ENCODE measurements at regions not wholly inside any gene's neighbourhood (a gene's known extent, or its start where the extent isn't known, plus 50 kb on each side); places are given as distances from the start of the nearest gene placed in this dataset.

GRCh38 chr2:128817171-128817570, 498.5 kb upstream of the HS6ST1 start:
- POLR2A ChIA-PET (ENCODE audit: unreplicated experiment): no interaction called here
- CTCF ChIA-PET: no interaction called here
- Histone ChIP-seq H3K4me1 (ENCODE audit: insufficient read depth, low read length) (no peaks in the 10 kb centered on the region), H3K9me3 (ENCODE audit: low read length) (no peaks in the 10 kb centered on the region), H3K27ac (ENCODE audit: low read length) (no peak overlapping the region), H3F3A (ENCODE audit: low read length, unreplicated experiment) (no peaks in the 10 kb centered on the region), H3K9me2 (replicated peaks; ENCODE audit: low read length) (no peaks in the 10 kb centered on the region), H4K20me1 (ENCODE audit: low read length) (no peaks in the 10 kb centered on the region), H3K36me3 (ENCODE audit: low read depth, low read length) (no peaks in the 10 kb centered on the region), H3K9ac (ENCODE audit: low read length) (no peak overlapping the region), H3K4me2 (ENCODE audit: low read length) (no peak overlapping the region), H3K27me3 (ENCODE audit: low read length) (peaks cover 13% of the 10 kb centered on the region; the same call in 1 of the 2 replicates), H3K4me3 (ENCODE audit: low read length) (no peak overlapping the region), H3K79me2 (ENCODE audit: low read length) (no peaks in the 10 kb centered on the region), H2AFZ (ENCODE audit: low read length) (no peak overlapping the region)
- ATAC-seq (no peak), DNase-seq (no peak)
- intact Hi-C loops (cut with micrococcal nuclease): no loop called here
- no peak for TF ChIP-seq EZH2phosphoT487 (IDR thresholded peaks at IDR 0.05; ENCODE audit: borderline replicate concordance, low read length)
- no peak for TF ChIP-seq EZH2 (IDR thresholded peaks at IDR 0.05; ENCODE audit: low read length, unreplicated experiment)
- TF ChIP-seq CTCF (conservative IDR thresholded peaks at IDR 0.05; ENCODE audit: low read depth, low read length): no peak
- BruUV-seq (replicated peaks): no TSS peak

- Histone ChIP-seq H3K4me3 (ENCODE audit: low read length) (no peak overlapping the region), H3K9ac (ENCODE audit: low read length) (no peak overlapping the region), H3K79me2 (ENCODE audit: low read length) (no peaks in the 10 kb centered on the region), H3K27me3 (ENCODE audit: low read length) (peaks cover 13% of the 10 kb centered on the region; the same call in 1 of the 2 replicates), H3K4me2 (ENCODE audit: low read length) (no peak overlapping the region), H3K27ac (ENCODE audit: low read length) (no peak overlapping the region), H3K9me2 (replicated peaks; ENCODE audit: low read length) (no peaks in the 10 kb centered on the region), H3K9me3 (ENCODE audit: low read length) (no peaks in the 10 kb centered on the region), H2AFZ (ENCODE audit: low read length) (no peak overlapping the region), H3K36me3 (ENCODE audit: low read depth, low read length) (no peaks in the 10 kb centered on the region), H3F3A (ENCODE audit: low read length, unreplicated experiment) (no peaks in the 10 kb centered on the region), H3K4me1 (ENCODE audit: insufficient read depth, low read length) (no peaks in the 10 kb centered on the region), H4K20me1 (ENCODE audit: low read length) (no peaks in the 10 kb centered on the region)
- POLR2A ChIA-PET (ENCODE audit: unreplicated experiment): no interaction called here
- intact Hi-C loops (cut with micrococcal nuclease): no loop called here
- ATAC-seq (no peak), DNase-seq (no peak)
- TF ChIP-seq EZH2 (IDR thresholded peaks at IDR 0.05; ENCODE audit: low read length, unreplicated experiment) (no peak), EZH2phosphoT487 (IDR thresholded peaks at IDR 0.05; ENCODE audit: borderline replicate concordance, low read length) (no peak), CTCF (conservative IDR thresholded peaks at IDR 0.05; ENCODE audit: low read depth, low read length) (no peak)
- BruUV-seq (replicated peaks): no TSS peak
- CTCF ChIA-PET: no interaction called here
These were observed 499.1 kb upstream of the HS6ST1 start for GRCh38 chr2:128817813-128818212.

GRCh38 chr2:128818248-128818647, 499.6 kb upstream of the HS6ST1 start:
- no peaks in the 10 kb centered on the region for H3K4me1 ChIP-seq (ENCODE audit: insufficient read depth, low read length)
- intact Hi-C loops (cut with micrococcal nuclease): no loop called here
- no peak for DNase-seq
- peaks cover 13% of the 10 kb centered on the region; the same call in 1 of the 2 replicates for H3K27me3 ChIP-seq (ENCODE audit: low read length)
- no peaks in the 10 kb centered on the region for H3K79me2 ChIP-seq (ENCODE audit: low read length)
- H3K4me3 ChIP-seq (ENCODE audit: low read length): no peak overlapping the region
- no peak overlapping the region for H3K27ac ChIP-seq (ENCODE audit: low read length)
- no peak overlapping the region for H3K4me2 ChIP-seq (ENCODE audit: low read length)
- no peaks in the 10 kb centered on the region for H3F3A ChIP-seq (ENCODE audit: low read length, unreplicated experiment)
- no peaks in the 10 kb centered on the region for H3K36me3 ChIP-seq (ENCODE audit: low read depth, low read length)
- H4K20me1 ChIP-seq (ENCODE audit: low read length): no peaks in the 10 kb centered on the region
- BruUV-seq (replicated peaks): no TSS peak
- no peak for TF ChIP-seq EZH2 (IDR thresholded peaks at IDR 0.05; ENCODE audit: low read length, unreplicated experiment)
- no peak for TF ChIP-seq EZH2phosphoT487 (IDR thresholded peaks at IDR 0.05; ENCODE audit: borderline replicate concordance, low read length)
- no peak for TF ChIP-seq CTCF (conservative IDR thresholded peaks at IDR 0.05; ENCODE audit: low read depth, low read length)
- CTCF ChIA-PET: no interaction called here
- POLR2A ChIA-PET (ENCODE audit: unreplicated experiment): no interaction called here
- no peak overlapping the region for H3K9ac ChIP-seq (ENCODE audit: low read length)
- ATAC-seq: no peak
- H3K9me2 ChIP-seq (replicated peaks; ENCODE audit: low read length): no peaks in the 10 kb centered on the region
- no peaks in the 10 kb centered on the region for H3K9me3 ChIP-seq (ENCODE audit: low read length)
- no peak overlapping the region for H2AFZ ChIP-seq (ENCODE audit: low read length)
